GM23338 (cell line): ENCODE measurements at regions not wholly inside any gene's neighbourhood (a gene's known extent, or its start where the extent isn't known, plus 50 kb on each side); places are given as distances from the start of the nearest gene placed in this dataset.

Experiments
- ATAC-seq: fragments of 200-7000 bp; cut with Tn5 transposase; 3 replicates; pipeline ENCODE4 v1.9.1; 2020
- DNase-seq: peaks from one replicate; pipeline ENCODE4 v3.0.0-alpha.2; 2015; ENCODE audit warnings: low spot score
- H2AFZ ChIP-seq: fragments of 200-600 bp; sonication (generic); 2 replicates; pipeline ENCODE4 v1.8.0; 2016; ENCODE audit warnings: antibody characterized with exemption, mild to moderate bottlenecking, moderate library complexity
- H3F3A ChIP-seq: fragments of 200-600 bp; sonication (generic); replicated peaks from 2 replicates; pipeline ENCODE4 v1.8.0; 2017; ENCODE audit warnings: antibody characterized with exemption, mixed run types, low read depth
- H3K27ac ChIP-seq: fragments of 200-600 bp; sonication (generic); 2 replicates; pipeline ENCODE4 v1.6.1; 2016; ENCODE audit warnings: low read depth
- H3K27me3 ChIP-seq: fragments of 200-600 bp; sonication (generic); 2 replicates; pipeline ENCODE4 v1.8.0; 2016; ENCODE audit warnings: mild to moderate bottlenecking, mixed run types, moderate library complexity; ENCODE audit not compliant: insufficient read depth
- H3K36me3 ChIP-seq: fragments of 200-600 bp; sonication (generic); 2 replicates; pipeline ENCODE4 v1.8.0; 2016; ENCODE audit warnings: mild to moderate bottlenecking; ENCODE audit not compliant: insufficient read depth
- H3K4me1 ChIP-seq: fragments of 200-600 bp; sonication (generic); 2 replicates; pipeline ENCODE4 v1.8.0; 2016; ENCODE audit warnings: mild to moderate bottlenecking, moderate library complexity; ENCODE audit not compliant: insufficient read depth
- H3K4me2 ChIP-seq: fragments of 200-600 bp; sonication (generic); 2 replicates; pipeline ENCODE4 v1.7.1; 2017; ENCODE audit warnings: mixed run types
- H3K4me3 ChIP-seq: fragments of 200-600 bp; sonication (generic); 2 replicates; pipeline ENCODE4 v1.6.1; 2016; ENCODE audit warnings: mixed run types
- H3K79me2 ChIP-seq: fragments of 200-600 bp; sonication (generic); replicated peaks from 2 replicates; pipeline ENCODE4 v1.8.0; 2017; ENCODE audit warnings: mild to moderate bottlenecking; ENCODE audit not compliant: insufficient read depth
- H3K9me2 ChIP-seq: fragments of 200-600 bp; sonication (generic); 2 replicates; pipeline ENCODE4 v1.8.0; 2017; ENCODE audit not compliant: insufficient read depth
- H4K20me1 ChIP-seq: fragments of 200-600 bp; sonication (generic); replicated peaks from 2 replicates; pipeline ENCODE4 v1.8.0; 2017; ENCODE audit warnings: mild to moderate bottlenecking; ENCODE audit not compliant: insufficient read depth
- H3K27ac Mint-ChIP-seq: 2 replicates; pipeline ENCODE4 v1.8.0; 2020; ENCODE audit warnings: inconsistent platforms, mild to moderate bottlenecking, moderate library complexity, mixed read lengths
- H3K27me3 Mint-ChIP-seq: 3 replicates; pipeline ENCODE4 v1.8.0; 2022; ENCODE audit warnings: low read depth, mild to moderate bottlenecking, moderate library complexity, mixed read lengths, inconsistent platforms; ENCODE audit not compliant: insufficient read depth, poor library complexity
- H3K36me3 Mint-ChIP-seq: 3 replicates; pipeline ENCODE4 v1.8.0; 2021; ENCODE audit warnings: low read depth, mild to moderate bottlenecking, inconsistent platforms, moderate library complexity, mixed read lengths
- H3K4me1 Mint-ChIP-seq: 3 replicates; pipeline ENCODE4 v1.8.0; 2020; ENCODE audit warnings: mild to moderate bottlenecking, inconsistent platforms, mixed read lengths
- H3K4me3 Mint-ChIP-seq: 3 replicates; pipeline ENCODE4 v1.8.0; 2021; ENCODE audit warnings: moderate library complexity, mild to moderate bottlenecking, inconsistent platforms, mixed read lengths
- H3K9me3 Mint-ChIP-seq: 3 replicates; pipeline ENCODE4 v1.8.0; 2020; ENCODE audit warnings: moderate library complexity, mild to moderate bottlenecking, inconsistent platforms, mixed read lengths
- EZH2 ChIP-seq: fragments of 200-600 bp; sonication (generic); IDR thresholded peaks from one replicate; pipeline ENCODE4 v1.8.0; 2017; ENCODE audit warnings: antibody characterized with exemption, mild to moderate bottlenecking, low read depth; ENCODE audit not compliant: unreplicated experiment
- EZH2phosphoT487 ChIP-seq: fragments of 200-600 bp; sonication (generic); IDR thresholded peaks from one replicate; pipeline ENCODE4 v1.8.1; 2018; ENCODE audit warnings: antibody characterized with exemption; ENCODE audit not compliant: unreplicated experiment
- JUNB ChIP-seq: IDR thresholded peaks from one replicate; pipeline ENCODE4 v1.6.1; 2016; ENCODE audit warnings: antibody characterized with exemption; ENCODE audit not compliant: unreplicated experiment
- NANOG ChIP-seq: IDR thresholded peaks from 2 replicates; pipeline ENCODE4 v1.6.1; 2016; ENCODE audit warnings: antibody characterized with exemption, borderline replicate concordance
- POLR2AphosphoS5 ChIP-seq: IDR thresholded peaks from 2 replicates; pipeline ENCODE4 v1.6.1; 2016; ENCODE audit warnings: antibody characterized with exemption, low read depth
- STAT1 ChIP-seq: IDR thresholded peaks from one replicate; pipeline ENCODE4 v1.6.1; 2016; ENCODE audit warnings: antibody characterized with exemption; ENCODE audit not compliant: unreplicated experiment
- ZNF331 ChIP-seq: fragments of 250-450 bp; sonication (Bioruptor Pico); IDR thresholded peaks from 2 replicates; pipeline ENCODE4 v1.5.0; 2020; ENCODE audit warnings: low read depth, mild to moderate bottlenecking, moderate library complexity
- TF ChIP-seq, protein P1 (sequence below): IDR thresholded peaks from 2 replicates; pipeline ENCODE4 v1.6.1; 2016; ENCODE audit warnings: antibody characterized with exemption
- TF ChIP-seq, protein P2 (sequence below), 2 experiments: fragments of 200-600 bp in 1 of 2; sonication (generic) in 1 of 2; conservative IDR thresholded peaks; 2 replicates each; pipeline versions ENCODE4 v1.5.1 to v1.6.1; 2016 to 2017; ENCODE audit warnings: antibody characterized with exemption in 2 of 2, low read depth in 2 of 2, mild to moderate bottlenecking in 2 of 2, moderate library complexity in 1 of 2
- TF ChIP-seq, protein P3 (sequence below): IDR thresholded peaks from one replicate; pipeline ENCODE4 v1.6.1; 2018; ENCODE audit warnings: antibody characterized with exemption; ENCODE audit not compliant: unreplicated experiment

DNA sequence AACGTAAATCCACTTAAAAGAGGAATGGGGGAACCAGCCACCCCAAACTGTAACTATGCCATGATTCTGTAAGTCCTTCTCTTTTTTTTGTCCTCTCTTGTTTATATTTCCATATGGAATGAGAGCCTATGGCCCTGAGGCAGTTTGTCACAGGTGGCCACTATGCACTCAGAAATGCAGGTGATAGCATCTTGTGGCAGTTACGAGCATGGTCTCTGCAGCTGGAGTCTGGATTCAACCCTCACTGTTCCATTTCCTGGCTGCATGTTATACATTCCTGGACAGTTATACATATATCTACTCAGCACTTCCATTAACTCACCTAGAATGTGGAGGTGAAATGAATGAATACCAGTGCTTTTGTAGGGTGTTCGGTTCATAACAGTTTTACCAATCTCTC is 291.5 kb upstream of the FANCL start:
- Histone ChIP-seq H3K4me3 (no peak overlapping the region), H3K36me3 (no peaks in the 10 kb centered on the region), H2AFZ (no peak overlapping the region), H3K9me2 (no peaks in the 10 kb centered on the region; the same call in 1 of the 2 replicates), H3K4me1 (peaks cover 43% of the 10 kb centered on the region), H3K79me2 (no peaks in the 10 kb centered on the region), H3K27ac (no peak overlapping the region), H3K4me2 (no peak overlapping the region), H4K20me1 (no peaks in the 10 kb centered on the region), H3K27me3 (no peaks in the 10 kb centered on the region), H3F3A (no peaks in the 10 kb centered on the region)
- Mint-ChIP-seq H3K9me3 (no peaks in the 10 kb centered on the region), H3K4me1 (peaks cover 53% of the 10 kb centered on the region), H3K27me3 (peaks cover 1% of the 10 kb centered on the region), H3K27ac (peak overlapping the region; percentile 50), H3K36me3 (no peaks in the 10 kb centered on the region), H3K4me3 (no peak overlapping the region)
- ATAC-seq, result no peak
- DNase-seq, result no peak
- no peak for TF ChIP-seq POLR2AphosphoS5
- TF ChIP-seq, protein P1, sequence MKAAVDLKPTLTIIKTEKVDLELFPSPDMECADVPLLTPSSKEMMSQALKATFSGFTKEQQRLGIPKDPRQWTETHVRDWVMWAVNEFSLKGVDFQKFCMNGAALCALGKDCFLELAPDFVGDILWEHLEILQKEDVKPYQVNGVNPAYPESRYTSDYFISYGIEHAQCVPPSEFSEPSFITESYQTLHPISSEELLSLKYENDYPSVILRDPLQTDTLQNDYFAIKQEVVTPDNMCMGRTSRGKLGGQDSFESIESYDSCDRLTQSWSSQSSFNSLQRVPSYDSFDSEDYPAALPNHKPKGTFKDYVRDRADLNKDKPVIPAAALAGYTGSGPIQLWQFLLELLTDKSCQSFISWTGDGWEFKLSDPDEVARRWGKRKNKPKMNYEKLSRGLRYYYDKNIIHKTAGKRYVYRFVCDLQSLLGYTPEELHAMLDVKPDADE, result no peak
- TF ChIP-seq, protein P2, sequence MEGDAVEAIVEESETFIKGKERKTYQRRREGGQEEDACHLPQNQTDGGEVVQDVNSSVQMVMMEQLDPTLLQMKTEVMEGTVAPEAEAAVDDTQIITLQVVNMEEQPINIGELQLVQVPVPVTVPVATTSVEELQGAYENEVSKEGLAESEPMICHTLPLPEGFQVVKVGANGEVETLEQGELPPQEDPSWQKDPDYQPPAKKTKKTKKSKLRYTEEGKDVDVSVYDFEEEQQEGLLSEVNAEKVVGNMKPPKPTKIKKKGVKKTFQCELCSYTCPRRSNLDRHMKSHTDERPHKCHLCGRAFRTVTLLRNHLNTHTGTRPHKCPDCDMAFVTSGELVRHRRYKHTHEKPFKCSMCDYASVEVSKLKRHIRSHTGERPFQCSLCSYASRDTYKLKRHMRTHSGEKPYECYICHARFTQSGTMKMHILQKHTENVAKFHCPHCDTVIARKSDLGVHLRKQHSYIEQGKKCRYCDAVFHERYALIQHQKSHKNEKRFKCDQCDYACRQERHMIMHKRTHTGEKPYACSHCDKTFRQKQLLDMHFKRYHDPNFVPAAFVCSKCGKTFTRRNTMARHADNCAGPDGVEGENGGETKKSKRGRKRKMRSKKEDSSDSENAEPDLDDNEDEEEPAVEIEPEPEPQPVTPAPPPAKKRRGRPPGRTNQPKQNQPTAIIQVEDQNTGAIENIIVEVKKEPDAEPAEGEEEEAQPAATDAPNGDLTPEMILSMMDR (conservative IDR thresholded peaks at IDR 0.05; ENCODE audit: low read depth in 2 of 2), result no peak
- TF ChIP-seq JUNB, result no peak
- no peak for TF ChIP-seq STAT1
- TF ChIP-seq EZH2, result no peak
- TF ChIP-seq NANOG, result no peak
- TF ChIP-seq ZNF331, result no peak
- TF ChIP-seq EZH2phosphoT487, result no peak
- TF ChIP-seq, protein P3, sequence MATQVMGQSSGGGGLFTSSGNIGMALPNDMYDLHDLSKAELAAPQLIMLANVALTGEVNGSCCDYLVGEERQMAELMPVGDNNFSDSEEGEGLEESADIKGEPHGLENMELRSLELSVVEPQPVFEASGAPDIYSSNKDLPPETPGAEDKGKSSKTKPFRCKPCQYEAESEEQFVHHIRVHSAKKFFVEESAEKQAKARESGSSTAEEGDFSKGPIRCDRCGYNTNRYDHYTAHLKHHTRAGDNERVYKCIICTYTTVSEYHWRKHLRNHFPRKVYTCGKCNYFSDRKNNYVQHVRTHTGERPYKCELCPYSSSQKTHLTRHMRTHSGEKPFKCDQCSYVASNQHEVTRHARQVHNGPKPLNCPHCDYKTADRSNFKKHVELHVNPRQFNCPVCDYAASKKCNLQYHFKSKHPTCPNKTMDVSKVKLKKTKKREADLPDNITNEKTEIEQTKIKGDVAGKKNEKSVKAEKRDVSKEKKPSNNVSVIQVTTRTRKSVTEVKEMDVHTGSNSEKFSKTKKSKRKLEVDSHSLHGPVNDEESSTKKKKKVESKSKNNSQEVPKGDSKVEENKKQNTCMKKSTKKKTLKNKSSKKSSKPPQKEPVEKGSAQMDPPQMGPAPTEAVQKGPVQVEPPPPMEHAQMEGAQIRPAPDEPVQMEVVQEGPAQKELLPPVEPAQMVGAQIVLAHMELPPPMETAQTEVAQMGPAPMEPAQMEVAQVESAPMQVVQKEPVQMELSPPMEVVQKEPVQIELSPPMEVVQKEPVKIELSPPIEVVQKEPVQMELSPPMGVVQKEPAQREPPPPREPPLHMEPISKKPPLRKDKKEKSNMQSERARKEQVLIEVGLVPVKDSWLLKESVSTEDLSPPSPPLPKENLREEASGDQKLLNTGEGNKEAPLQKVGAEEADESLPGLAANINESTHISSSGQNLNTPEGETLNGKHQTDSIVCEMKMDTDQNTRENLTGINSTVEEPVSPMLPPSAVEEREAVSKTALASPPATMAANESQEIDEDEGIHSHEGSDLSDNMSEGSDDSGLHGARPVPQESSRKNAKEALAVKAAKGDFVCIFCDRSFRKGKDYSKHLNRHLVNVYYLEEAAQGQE, result no peak

DNA sequence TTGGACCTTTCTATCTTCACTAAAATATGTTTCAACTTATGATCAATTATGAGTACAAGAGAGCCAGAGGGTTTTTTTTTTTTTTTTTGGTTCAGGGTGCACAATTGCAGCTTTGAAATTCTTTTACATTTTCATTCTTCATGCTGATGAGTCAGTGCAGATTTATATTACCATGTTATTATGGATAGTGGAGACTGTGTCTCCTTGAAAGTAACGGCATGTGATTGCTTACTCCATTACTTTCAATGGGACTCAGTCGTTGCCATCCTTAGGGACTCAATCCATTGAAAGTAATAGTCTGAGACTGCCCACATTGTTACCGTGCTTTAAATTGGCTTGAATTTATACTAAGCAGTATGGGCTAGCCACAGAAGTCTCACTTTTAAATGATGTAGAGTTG is 286.5 kb upstream of the FANCL start:
- Histone ChIP-seq H3K27me3 (no peaks in the 10 kb centered on the region), H3F3A (no peaks in the 10 kb centered on the region), H4K20me1 (no peaks in the 10 kb centered on the region), H3K4me2 (no peak overlapping the region), H2AFZ (no peak overlapping the region; the same call in 1 of the 2 replicates), H3K9me2 (no peaks in the 10 kb centered on the region; the same call in 1 of the 2 replicates), H3K27ac (no peak overlapping the region), H3K79me2 (no peaks in the 10 kb centered on the region), H3K36me3 (no peaks in the 10 kb centered on the region), H3K4me1 (peaks cover 6% of the 10 kb centered on the region), H3K4me3 (no peak overlapping the region)
- DNase-seq, result no peak
- H3K4me1 Mint-ChIP-seq, result peaks cover 18% of the 10 kb centered on the region
- no peaks in the 10 kb centered on the region for H3K27me3 Mint-ChIP-seq
- H3K36me3 Mint-ChIP-seq, result no peaks in the 10 kb centered on the region
- no peak for ATAC-seq
- no peak overlapping the region for H3K27ac Mint-ChIP-seq
- H3K4me3 Mint-ChIP-seq, result no peak overlapping the region
- H3K9me3 Mint-ChIP-seq, result no peaks in the 10 kb centered on the region
- TF ChIP-seq POLR2AphosphoS5, result no peak
- TF ChIP-seq JUNB, result no peak
- TF ChIP-seq STAT1, result no peak
- no peak for TF ChIP-seq EZH2
- no peak for TF ChIP-seq ZNF331
- TF ChIP-seq EZH2phosphoT487, result no peak
